ENCODE measurements at regions not wholly inside any gene's neighbourhood (a gene's known extent, or its start where the extent isn't known, plus 50 kb on each side); places are given as distances from the start of the nearest gene placed in this dataset.
A peak's percentile ranks its signal among the peaks of the same experiment; 100 is the strongest.

DNA sequence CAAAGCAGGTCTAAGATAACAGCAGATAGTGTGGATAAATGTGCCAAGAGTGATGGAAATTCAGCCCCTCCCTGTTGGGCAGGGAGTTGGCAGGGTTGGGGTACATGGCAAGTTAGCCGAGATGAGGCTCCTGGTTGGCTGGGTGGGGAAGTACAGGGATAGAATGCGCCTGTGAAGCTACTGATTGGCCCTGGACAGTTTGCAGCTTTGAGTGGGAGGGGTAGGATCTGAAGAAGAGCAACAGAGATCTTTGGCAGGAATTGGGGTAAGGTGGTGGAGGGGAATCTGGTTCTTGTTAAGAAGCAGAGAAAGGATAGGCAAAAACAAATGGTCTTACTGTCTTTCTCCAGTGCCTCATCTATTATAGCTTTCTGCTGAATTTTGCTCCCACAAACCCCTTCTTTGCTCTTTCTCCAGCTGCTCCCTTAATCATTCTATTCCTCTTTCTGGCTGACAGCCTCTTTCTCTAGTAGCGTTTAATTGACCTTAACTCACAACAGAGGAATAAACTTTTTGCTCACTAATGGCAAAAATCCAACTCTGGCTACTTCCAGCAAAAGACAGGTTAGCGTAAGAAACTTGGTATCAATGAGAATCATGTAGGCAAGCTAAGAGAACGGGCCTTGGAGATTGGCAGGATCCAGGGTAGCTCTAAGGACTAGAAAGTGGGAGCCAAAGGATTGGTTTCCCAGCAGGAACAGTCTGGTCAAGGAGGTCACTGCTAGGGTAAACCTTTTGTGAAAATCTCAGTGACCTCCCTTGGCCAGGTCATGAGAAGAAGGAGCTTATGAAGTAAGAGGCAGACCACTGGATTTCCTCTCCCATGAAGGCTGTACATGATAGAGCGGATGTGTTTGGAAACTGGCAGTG is 86.3 kb upstream of the CARMIL1 start:
- TF ChIP-seq CTCF (conservative IDR thresholded peaks at IDR 0.05; ENCODE audit: low read depth, low read length) (no peak), USF2 (IDR thresholded peaks at IDR 0.05; ENCODE audit: low read depth, low read length) (no peak), CEBPB (IDR thresholded peaks at IDR 0.05; ENCODE audit: low read depth, low read length) (peak; percentile 33; the same call in 1 of the 2 replicates), POLR2A (IDR thresholded peaks at IDR 0.05; ENCODE audit: low read depth, low read length) (no peak), NFE2L2 (IDR thresholded peaks at IDR 0.05; ENCODE audit: low read depth, low read length) (no peak), CHD1 (IDR thresholded peaks at IDR 0.05; ENCODE audit: low read depth, low read length) (no peak), FOS (IDR thresholded peaks at IDR 0.05; ENCODE audit: low read depth, low read length) (no peak)
- TF ChIP-seq, protein P1, sequence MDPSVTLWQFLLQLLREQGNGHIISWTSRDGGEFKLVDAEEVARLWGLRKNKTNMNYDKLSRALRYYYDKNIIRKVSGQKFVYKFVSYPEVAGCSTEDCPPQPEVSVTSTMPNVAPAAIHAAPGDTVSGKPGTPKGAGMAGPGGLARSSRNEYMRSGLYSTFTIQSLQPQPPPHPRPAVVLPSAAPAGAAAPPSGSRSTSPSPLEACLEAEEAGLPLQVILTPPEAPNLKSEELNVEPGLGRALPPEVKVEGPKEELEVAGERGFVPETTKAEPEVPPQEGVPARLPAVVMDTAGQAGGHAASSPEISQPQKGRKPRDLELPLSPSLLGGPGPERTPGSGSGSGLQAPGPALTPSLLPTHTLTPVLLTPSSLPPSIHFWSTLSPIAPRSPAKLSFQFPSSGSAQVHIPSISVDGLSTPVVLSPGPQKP (IDR thresholded peaks at IDR 0.05; ENCODE audit: borderline replicate concordance, low read depth, low read length), result no peak

Data from IMR-90 (cell line).